ENCODE measurements at regions not wholly inside any gene's neighbourhood (a gene's known extent, or its start where the extent isn't known, plus 50 kb on each side); places are given as distances from the start of the nearest gene placed in this dataset.
"Not testable (repeated sequence)": the region's sequence is repeated elsewhere in the genome, so short reads cannot be mapped to it uniquely, and the experiment has no call there.

DNA sequence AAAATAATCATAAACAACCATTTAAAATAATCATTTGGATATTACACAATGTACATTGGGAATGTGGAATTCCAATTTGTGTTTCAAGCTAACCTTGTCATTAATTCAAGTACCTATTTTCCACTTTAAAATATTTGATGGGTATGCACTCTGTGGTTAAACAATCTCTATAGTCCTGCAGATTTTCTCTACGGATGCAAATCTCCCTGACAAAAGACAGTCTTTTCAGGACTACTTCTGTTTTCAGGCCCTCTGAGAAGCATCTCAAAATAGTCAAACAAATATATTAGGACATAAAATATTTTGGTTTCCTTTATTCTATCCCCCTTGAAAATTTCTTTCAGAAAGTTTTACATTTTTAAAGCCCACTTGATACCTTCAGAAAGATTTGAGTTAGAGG is 735.6 kb upstream of the MBL2 start:
- Histone ChIP-seq H2AK5ac (ENCODE audit: insufficient read length, low read length) (no peak overlapping the region), H3K23me2 (ENCODE audit: insufficient read length, low read depth, low read length, poor library complexity, severe bottlenecking) (no peaks in the 10 kb centered on the region), H3K4me1 (ENCODE audit: insufficient read depth, low read length) (no peaks in the 10 kb centered on the region; the same call in 1 of the 2 replicates), H3K79me2 (ENCODE audit: insufficient read depth, low read length) (no peaks in the 10 kb centered on the region), H2AFZ (ENCODE audit: low read length) (no peak overlapping the region), H3K27ac (ENCODE audit: insufficient read length, low read depth, low read length) (peak overlapping the region; percentile 82), H4K20me1 (ENCODE audit: control insufficient read depth, insufficient read depth, insufficient read length) (no peaks in the 10 kb centered on the region), H3K4ac (ENCODE audit: low read depth, low read length) (no peak overlapping the region), H3K79me1 (ENCODE audit: insufficient read depth, low read depth, low read length, poor library complexity, severe bottlenecking) (no peaks in the 10 kb centered on the region), H3K14ac (ENCODE audit: insufficient read depth, low read length) (no peak overlapping the region), H3K9me3 (ENCODE audit: control insufficient read depth, low read depth, low read length) (no peaks in the 10 kb centered on the region), H4K91ac (ENCODE audit: insufficient read length, low read depth, low read length) (no peak overlapping the region), H2BK5ac (ENCODE audit: insufficient read length, low read length) (no peak overlapping the region), H3K27me3 (ENCODE audit: insufficient read depth, low read length) (no peaks in the 10 kb centered on the region), H4K5ac (ENCODE audit: insufficient read length, low read depth, low read length) (no peak overlapping the region), H2BK12ac (ENCODE audit: insufficient read length, low read depth, low read length) (no peak overlapping the region), H3T11ph (ENCODE audit: low read length) (no peak overlapping the region), H2BK20ac (ENCODE audit: low read depth, low read length, poor library complexity, severe bottlenecking) (no peak overlapping the region), H2BK15ac (ENCODE audit: low read depth, low read length) (no peak overlapping the region), H2BK120ac (ENCODE audit: low read depth, low read length, poor library complexity, severe bottlenecking) (no peak overlapping the region), H3K23ac (ENCODE audit: insufficient read length, low read depth, low read length) (no peak overlapping the region), H3K56ac (ENCODE audit: insufficient read length, low read depth, low read length) (no peak overlapping the region), H3K18ac (ENCODE audit: insufficient read length, low read depth, low read length) (no peak overlapping the region), H4K8ac (replicated peaks; ENCODE audit: insufficient read length, low read depth, low read length) (no peak overlapping the region), H3K4me2 (ENCODE audit: insufficient read depth, insufficient read length, low read length) (no peak overlapping the region), H3K9ac (ENCODE audit: extremely low read depth, insufficient read length, low read length) (no peak overlapping the region)
- Mint-ChIP-seq H3K4me1 (peaks cover 38% of the 10 kb centered on the region in 2 experiments), H3K9me3 (peaks cover 14 to 27% of the 10 kb centered on the region in 2 experiments), H3K4me3 (peak overlapping the region in 1 of 2 experiments; percentile 30; a peak in 2 of 5 replicates), H3K27ac (peak overlapping the region; percentile 98 to 99 (median 99)), H3K36me3 (ENCODE audit: insufficient read depth in 1 of 3, low read depth in 3 of 3) (peaks cover 26 to 40% (median 36%) of the 10 kb centered on the region in 3 experiments), H3K27me3 (ENCODE audit: low read depth) (no peaks in the 10 kb centered on the region)
- TF ChIP-seq, protein P1, sequence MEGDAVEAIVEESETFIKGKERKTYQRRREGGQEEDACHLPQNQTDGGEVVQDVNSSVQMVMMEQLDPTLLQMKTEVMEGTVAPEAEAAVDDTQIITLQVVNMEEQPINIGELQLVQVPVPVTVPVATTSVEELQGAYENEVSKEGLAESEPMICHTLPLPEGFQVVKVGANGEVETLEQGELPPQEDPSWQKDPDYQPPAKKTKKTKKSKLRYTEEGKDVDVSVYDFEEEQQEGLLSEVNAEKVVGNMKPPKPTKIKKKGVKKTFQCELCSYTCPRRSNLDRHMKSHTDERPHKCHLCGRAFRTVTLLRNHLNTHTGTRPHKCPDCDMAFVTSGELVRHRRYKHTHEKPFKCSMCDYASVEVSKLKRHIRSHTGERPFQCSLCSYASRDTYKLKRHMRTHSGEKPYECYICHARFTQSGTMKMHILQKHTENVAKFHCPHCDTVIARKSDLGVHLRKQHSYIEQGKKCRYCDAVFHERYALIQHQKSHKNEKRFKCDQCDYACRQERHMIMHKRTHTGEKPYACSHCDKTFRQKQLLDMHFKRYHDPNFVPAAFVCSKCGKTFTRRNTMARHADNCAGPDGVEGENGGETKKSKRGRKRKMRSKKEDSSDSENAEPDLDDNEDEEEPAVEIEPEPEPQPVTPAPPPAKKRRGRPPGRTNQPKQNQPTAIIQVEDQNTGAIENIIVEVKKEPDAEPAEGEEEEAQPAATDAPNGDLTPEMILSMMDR (conservative IDR thresholded peaks at IDR 0.05): no peak
- no CpG with 5 or more reads among the region's 1 CpG for WGBS (ENCODE audit: extremely low coverage, insufficient read length, low lambda C conversion rate)
- DNase-seq: no peak

DNA sequence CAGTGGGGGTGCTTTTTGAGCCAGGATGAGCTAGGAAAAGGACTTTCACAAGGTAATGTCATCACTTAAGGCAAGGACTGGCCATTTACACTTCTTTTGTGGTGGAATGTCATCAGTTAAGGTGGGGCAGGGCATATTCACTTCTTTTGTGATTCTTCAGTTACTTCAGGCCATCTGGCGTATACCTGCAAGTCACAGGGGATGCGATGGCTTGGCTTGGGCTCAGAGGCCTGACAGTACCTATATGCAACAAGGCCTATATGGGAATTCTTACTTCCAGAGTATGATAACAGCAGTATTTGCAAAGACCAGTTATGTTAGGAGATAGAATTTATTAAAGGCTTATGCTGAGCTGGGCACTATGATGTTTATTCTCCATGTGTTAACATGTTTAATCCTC is 731.9 kb upstream of the MBL2 start:
- not testable (repeated sequence) for H3K9ac ChIP-seq (ENCODE audit: extremely low read depth, insufficient read length, low read length); H3K14ac ChIP-seq (ENCODE audit: insufficient read depth, low read length); H2BK5ac ChIP-seq (ENCODE audit: insufficient read length, low read length); H3K4ac ChIP-seq (ENCODE audit: low read depth, low read length); H2AFZ ChIP-seq (ENCODE audit: low read length); H2BK15ac ChIP-seq (ENCODE audit: low read depth, low read length); H4K5ac ChIP-seq (ENCODE audit: insufficient read length, low read depth, low read length); H3K9me3 ChIP-seq (ENCODE audit: control insufficient read depth, low read depth, low read length); H3K23ac ChIP-seq (ENCODE audit: insufficient read length, low read depth, low read length); H3K23me2 ChIP-seq (ENCODE audit: insufficient read length, low read depth, low read length, poor library complexity, severe bottlenecking); H3K79me2 ChIP-seq (ENCODE audit: insufficient read depth, low read length); H2BK12ac ChIP-seq (ENCODE audit: insufficient read length, low read depth, low read length); H3K4me1 ChIP-seq (ENCODE audit: insufficient read depth, low read length); H2BK120ac ChIP-seq (ENCODE audit: low read depth, low read length, poor library complexity, severe bottlenecking); H3T11ph ChIP-seq (ENCODE audit: low read length); H4K91ac ChIP-seq (ENCODE audit: insufficient read length, low read depth, low read length); H3K18ac ChIP-seq (ENCODE audit: insufficient read length, low read depth, low read length); H2AK5ac ChIP-seq (ENCODE audit: insufficient read length, low read length); H2BK20ac ChIP-seq (ENCODE audit: low read depth, low read length, poor library complexity, severe bottlenecking); H3K4me3 Mint-ChIP-seq; H4K20me1 ChIP-seq (ENCODE audit: control insufficient read depth, insufficient read depth, insufficient read length); H3K4me2 ChIP-seq (ENCODE audit: insufficient read depth, insufficient read length, low read length); H3K56ac ChIP-seq (ENCODE audit: insufficient read length, low read depth, low read length); H3K27me3 Mint-ChIP-seq (ENCODE audit: low read depth); H3K79me1 ChIP-seq (ENCODE audit: insufficient read depth, low read depth, low read length, poor library complexity, severe bottlenecking); H4K8ac ChIP-seq (replicated peaks; ENCODE audit: insufficient read length, low read depth, low read length); H3K27me3 ChIP-seq (ENCODE audit: insufficient read depth, low read length)
- H3K27ac Mint-ChIP-seq: peak overlapping the region in 2 of 3 experiments; percentile 28 to 81; a peak in 2 of 7 replicates
- peak; percentile 55 for DNase-seq
- H3K9me3 Mint-ChIP-seq: peaks cover 39 to 45% of the 10 kb centered on the region in 2 experiments
- H3K36me3 Mint-ChIP-seq (ENCODE audit: insufficient read depth in 1 of 3, low read depth in 3 of 3): peaks cover 47 to 53% (median 52%) of the 10 kb centered on the region in 3 experiments
- peaks cover 36 to 38% of the 10 kb centered on the region in 2 experiments for H3K4me1 Mint-ChIP-seq
- peak overlapping the region; percentile 13 for H3K27ac ChIP-seq (ENCODE audit: insufficient read length, low read depth, low read length)
- WGBS (ENCODE audit: extremely low coverage, insufficient read length, low lambda C conversion rate): no CpG with 5 or more reads among the region's 2 CpGs
